RPMI7951 (cell line): ENCODE measurements at regions not wholly inside any gene's neighbourhood (a gene's known extent, or its start where the extent isn't known, plus 50 kb on each side); places are given as distances from the start of the nearest gene placed in this dataset.

ENCODE experiments used
- DNase-seq: peaks from one replicate; pipeline ENCODE4 v3.0.0-alpha.2; 2012; ENCODE audit warnings: low read depth

DNA sequence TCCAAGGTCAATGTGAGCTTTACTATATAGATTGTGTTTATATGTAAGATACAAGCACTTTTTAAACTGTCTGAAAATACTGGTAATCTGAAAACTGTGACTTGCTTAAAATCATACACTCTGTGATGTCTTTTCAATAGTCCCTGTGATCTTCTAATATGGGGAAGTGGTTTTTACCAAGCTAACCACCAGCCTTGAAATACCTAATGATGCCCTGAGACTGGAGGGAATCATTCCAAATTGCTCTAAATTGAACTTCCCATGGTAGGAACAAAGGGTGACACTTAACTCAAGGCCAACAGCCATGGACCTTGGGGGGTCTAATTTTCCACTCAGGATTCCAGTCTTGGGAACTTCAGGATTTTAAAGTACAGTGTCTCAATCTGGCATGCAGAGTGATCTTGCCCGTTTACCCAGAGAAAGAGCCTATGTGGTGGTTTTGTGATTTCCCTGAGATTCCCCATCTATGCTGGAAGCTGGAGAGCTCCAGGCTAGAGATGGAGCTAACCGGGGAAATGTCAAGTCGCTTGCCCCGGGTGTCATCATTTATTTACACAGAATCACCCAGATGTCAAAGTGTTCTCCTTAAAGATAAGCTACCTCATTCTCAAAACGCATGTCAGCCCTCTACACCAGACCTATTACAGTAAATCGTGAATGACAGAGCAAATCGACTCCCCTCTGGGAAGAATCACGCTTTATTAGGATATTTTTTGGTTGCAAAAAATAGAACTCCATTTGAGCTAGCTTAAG is 198.5 kb downstream of the SP3 start:
- no peak for DNase-seq

DNA sequence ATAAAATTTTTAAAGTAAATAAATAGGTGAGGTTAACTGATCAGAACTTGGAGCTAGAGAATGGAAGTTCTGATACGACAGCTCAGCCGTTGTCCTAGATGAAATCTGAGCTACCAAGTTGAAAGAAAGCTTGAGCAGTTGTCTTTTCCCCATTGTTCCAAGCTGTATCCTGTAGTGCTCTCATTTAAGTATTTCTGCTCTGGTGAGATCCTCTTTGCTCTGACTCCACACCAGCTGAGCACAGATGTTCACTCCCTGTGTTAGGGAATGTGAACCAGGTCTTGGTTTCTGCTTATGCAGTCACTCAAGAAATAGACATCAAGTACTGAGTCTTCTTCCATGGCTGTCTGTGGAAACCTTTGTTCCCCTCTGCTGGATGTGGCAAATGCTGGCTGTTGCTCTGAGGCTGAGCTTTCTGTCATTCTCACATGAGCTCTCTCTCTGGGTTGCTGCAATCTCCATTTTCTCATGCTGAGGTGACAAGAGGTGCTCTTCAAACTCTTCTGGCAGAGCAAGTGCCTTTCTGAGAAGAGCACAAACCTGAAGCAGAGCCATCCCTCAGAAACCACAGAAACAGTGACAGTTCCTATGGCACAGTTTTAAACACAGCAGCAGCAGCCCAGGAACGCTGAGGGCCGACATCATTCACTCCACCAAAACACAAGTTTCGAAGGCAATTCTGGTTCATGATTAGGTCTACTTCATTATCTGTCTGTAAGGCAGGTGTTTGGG is 194.1 kb downstream of the SP3 start:
- no peak for DNase-seq

DNA sequence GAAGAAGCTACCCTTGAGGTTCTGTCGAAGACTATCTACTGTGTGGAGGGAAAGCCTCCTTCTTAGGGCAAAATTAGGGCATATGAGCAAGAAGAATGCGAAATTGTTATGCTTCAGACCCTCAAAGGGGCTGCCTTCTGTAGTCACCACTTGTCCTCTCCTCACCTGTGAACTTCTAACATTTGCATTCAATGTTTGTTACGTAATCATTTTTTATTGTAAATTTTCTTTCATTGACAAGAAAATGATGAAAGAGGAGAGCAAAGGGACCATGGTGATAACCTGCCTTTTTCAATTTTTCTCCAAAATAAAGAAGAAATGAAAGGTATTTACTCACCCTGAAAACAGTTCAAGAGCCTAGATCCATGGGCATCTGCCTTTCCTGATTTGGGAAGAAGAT is 193.0 kb downstream of the SP3 start:
- DNase-seq: no peak

DNA sequence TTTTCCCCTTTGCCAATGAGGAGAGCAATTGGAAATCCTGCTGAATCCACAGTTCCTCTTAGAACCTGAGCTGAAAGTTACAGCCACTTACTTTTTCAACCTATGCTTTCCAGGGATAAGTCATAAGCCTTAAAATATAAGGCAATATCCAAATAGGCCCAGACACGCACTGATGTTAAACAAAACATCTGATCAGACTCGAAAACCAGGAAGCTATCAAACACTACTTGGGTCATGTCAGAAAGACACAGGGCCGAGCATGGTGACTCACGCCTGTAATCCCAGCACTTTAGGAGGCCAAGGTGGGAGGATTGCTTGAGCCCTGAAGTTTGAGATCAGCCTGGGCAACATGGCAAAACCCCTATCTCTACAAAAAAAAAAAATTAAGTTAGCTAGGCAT is 192.1 kb downstream of the SP3 start:
- no peak for DNase-seq

DNA sequence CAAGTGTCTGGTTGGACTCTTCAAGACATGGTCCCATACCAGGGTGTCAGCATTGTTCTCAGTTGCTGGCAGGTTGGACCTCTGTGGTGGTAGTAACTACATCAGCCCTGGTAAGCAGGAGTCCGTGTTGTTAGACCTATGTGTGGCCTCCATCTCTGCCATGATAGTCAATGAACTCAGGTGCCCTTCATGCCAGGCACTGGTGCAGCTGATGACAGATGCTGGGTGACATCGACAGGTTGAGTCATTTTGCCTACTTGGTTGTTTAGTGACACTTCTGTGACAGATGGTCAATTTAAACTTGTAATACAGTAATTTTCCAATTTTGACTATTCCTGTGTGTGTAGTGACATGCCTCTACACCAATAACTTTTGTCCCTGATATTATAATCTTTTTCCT is 189.7 kb downstream of the SP3 start:
- DNase-seq: no peak

DNA sequence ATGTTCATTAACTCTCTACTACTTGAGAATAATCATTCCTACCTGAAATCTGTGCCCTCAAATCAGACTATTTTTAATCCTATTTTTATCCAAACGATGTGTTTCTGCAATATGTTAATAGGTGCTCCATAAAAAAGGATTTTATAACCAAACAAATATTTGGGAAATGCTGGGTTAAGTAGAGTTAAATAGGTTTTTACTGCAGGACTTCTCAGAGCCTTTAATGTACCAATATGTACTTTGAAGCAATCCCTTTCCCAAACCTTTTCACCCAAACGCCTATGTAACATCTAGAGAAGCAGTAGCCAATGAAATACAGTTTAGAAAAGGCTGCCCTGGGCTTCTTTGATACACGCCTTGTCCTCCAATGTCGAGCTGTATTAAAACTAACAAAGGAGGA is 182.5 kb downstream of the SP3 start:
- DNase-seq: no peak

DNA sequence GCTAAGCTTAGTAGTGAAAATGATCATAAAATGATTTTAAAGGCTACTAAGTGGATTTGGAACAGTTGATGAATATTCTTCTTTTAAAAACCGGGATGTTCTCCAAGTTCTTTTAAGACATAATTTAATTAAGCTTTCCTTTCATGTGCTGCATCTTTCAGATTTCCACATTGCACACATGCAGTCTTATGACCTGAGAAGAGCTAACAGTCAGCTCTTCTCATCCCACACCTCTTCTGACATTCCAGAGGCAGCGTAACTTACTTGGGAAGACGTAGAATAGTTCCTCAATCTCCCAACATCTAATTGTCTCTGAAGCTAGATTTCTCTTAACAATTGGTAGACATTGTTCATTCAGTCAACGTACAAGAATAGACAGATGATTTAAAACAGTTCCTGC is 181.8 kb downstream of the SP3 start:
- no peak for DNase-seq

DNA sequence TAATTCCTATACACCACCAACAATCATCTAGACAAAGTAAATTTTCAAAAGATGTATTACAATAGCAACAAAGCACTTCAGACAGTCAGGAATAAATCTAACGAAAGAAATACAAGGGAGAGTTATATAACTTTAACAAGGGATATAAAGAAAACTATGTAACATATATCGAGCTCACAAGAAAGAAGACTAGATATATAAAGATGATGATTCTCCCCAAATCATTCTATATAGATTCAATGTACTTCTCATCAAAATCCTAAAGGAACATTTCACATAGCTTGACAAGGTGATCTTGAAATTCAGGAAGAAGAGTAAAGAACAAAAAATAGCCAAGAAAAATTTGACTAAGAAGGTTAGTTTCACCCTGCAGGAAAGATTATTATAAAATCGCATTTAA is 179.4 kb downstream of the SP3 start:
- no peak for DNase-seq

DNA sequence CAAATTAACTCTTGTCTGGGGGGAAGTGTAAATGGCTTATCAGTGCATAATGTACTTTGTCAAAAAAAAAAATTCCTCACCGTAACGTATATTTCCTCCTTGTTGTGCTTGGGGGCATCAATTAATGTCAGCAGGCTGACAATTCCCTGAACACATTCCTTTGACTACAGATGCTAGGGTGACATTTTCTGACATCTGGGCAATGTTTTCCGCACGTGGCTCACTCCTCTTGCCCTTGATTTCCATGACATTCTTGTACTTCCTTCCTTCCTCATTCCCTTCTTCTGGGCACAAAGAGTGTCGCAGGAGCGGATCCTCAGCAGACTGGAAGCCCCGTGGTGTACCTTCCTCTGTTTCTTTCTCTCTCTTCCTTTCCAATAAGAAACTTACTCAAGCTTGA is 173.7 kb downstream of the SP3 start:
- DNase-seq: no peak

DNA sequence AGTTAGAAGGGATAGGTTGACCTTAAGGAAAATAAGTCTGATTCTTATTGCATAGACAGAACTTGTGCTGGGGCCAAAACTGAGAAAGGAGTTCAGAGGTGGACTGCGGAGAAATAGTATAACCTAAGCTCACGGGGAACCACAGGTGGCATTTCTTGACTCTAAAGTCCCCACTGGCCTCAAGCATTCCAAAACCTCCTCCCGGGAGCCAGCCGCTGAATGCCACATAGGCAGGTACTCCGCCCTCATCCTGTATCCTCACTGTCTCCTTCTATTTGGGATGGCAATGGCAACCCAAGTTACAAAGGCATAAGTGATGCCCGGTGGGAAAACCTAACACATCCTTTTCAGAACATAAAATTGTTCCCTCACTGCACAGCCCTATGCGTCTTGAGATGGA is 173.0 kb downstream of the SP3 start:
- no peak for DNase-seq

DNA sequence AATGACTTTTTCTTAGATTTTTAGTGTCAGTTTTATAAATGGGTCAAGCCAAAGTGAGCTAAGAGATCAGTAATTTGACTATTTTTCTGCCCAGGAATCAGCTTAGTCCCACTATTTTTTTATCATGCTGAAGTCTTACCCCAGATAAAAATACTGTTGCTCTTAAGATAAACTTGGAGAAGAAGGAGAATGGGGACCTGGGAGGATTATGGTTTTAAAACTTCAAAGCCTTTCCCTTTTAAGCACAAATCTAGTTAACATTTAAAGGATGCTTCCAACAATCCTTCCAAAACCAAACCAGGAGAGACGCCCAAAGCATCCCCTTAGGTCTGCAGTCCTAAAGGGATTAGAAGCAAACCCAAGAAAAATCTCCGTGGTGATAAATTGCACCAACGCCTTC is 172.4 kb downstream of the SP3 start:
- no peak for DNase-seq

DNA sequence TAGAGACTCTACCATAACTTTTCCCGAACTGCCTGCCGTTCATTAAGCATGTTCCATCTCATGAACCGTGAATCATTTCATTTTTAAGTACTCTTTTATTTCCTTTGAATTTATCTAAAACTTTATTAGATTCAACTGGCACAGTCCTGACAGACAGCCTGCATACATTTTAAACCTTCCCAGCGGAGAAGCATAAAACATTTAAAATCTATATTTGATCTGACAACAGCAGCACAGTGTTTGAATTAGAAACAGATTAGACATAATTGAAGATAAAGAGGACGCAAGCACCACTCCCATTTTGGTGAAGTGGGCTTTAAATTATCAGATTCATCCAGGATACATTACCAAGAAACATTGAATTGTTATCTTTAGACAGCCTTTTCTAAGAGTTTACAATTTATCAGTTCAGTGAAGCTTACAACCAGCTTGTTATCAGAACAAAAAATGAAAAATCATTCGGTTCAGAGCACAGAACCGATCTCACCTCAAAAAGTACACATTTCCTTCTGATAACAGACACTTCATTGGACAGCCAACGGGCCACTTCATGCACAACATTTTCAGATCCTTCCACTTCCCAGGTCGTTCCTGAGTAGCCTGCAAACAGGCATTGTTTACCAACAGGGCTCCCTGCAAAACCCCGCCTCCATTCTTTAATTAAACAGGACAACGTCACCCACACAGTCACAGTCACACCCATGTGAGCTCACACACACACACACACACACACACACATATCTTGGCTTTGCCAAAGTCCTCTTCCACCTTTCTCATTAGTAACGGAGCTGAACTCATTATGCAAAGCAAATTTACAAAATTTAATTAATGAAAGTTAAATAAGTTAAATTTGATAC is 171.2 kb downstream of the SP3 start:
- DNase-seq: no peak

DNA sequence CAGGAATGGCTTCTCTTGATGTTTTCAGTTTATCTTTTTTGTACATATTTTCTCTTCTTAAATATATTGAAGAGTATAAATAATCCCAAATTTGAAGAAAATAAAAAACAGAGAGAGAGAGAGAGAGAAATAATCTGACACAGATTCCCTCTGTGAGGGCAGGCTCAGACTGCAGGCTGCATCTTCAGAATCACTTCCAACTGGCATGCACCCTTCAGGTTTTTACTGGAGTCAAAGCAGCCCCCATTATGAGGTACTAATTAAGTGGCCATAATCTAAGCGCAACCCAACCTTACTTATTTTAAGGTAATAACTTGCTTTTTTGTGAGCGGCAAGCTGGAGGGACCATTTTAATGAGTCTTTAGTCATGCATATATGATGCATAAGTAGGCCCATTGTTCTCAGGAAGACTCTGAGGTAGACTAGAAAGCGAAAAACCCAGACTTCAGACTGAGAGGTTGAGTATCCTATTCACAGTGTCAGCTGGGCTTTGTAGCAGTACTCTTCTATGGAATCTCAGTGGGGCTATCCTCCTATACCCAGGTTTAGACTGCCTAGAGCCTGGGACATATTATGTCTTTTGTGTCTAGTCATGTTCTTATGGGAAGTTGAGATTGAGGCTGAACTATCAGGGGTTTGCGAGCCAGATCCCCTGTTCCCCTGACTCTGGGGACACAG is 167.4 kb downstream of the SP3 start:
- no peak for DNase-seq

DNA sequence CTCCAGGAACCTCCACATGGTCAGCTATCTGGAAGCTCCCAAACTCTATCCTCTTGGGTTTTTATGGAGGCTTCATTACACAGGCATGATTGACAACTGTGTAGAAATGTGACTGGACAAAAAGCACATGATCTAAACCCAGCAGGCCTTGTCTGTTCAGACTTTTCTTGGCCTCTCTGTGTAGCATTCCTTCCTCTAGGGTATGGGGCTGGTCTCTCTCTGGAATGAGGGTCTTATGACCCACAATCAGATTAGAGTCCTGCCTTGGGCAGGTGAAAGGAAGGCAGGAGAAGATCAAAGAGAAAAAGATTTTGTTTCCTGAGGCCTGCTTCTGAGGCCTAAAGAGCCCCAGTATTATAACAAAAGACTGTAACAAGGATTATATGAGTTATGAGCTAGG is 162.7 kb downstream of the SP3 start:
- no peak for DNase-seq

DNA sequence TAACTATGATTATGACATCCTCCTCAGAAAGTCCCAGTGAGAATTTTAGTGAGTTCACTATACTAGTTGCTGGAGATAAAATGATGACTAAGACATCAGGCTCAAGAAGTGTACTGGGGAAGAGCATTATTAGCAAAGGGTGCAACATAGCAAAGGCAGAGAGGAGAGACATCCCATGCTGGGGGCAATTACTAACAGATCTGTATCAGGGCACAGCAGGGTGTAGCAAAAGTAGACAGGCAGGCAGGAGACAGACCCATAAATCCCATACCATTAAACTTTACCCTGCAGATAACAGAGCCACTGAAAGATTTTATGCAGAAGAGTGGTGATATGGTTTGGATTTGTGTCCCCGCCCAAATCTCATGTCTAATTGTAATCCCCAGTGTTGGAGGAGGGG is 161.7 kb downstream of the SP3 start:
- no peak for DNase-seq

DNA sequence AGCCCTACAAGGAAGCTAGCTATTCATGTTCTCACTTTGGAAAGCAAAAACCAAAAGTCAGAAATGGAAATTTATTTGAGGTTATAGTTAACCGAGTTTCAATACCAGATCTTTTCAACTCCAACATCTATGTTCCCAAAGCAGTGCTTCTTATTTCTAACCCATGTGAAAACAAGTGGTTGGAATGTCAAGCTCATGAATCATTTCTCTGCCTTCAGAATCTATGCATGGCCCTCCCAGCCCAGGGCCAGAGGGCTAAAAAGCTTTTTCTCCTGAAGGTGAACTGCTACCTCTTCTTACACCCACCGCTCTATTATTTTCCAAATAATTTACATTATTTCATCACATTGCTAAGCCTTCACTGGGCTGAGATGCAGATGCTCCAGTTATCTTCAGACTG is 158.4 kb downstream of the SP3 start:
- no peak for DNase-seq

DNA sequence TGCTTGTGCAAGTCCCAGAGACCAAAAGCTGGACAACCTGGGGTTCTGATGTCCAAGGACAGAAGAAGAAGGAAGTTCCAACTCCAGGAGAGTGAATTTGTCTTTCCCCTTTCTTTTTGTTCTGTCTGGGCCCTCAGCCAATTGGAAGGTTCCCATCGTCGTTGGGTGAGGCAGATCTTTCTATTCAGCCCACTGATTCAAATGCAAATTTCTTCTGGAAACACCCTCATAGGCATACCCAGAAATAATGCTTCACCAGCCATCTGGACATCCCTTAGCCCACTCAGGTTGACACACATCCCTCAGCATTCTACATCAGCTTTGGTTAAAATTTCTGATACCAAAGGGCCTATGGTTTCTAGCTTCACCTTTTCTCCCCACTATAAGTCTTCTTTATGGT is 156.5 kb downstream of the SP3 start:
- no peak for DNase-seq

DNA sequence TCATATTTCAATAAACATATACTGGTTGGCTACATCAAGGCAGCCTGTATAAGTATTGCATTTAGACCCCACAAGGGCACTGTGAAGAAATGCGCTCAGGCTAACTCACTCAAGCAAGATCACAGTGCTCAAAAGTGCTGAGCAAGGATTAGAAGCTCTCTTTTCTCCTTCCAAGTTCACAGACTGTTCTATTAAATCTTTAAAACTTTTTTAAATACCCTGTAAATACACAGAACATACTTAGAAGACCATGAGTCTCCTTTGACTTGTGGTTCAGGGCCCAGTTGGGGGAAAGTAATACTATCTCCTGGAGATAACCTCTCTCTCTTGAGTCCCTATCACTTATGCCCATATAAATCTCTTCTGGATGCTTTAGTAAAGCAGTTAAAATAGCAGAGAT is 152.9 kb downstream of the SP3 start:
- no peak for DNase-seq

DNA sequence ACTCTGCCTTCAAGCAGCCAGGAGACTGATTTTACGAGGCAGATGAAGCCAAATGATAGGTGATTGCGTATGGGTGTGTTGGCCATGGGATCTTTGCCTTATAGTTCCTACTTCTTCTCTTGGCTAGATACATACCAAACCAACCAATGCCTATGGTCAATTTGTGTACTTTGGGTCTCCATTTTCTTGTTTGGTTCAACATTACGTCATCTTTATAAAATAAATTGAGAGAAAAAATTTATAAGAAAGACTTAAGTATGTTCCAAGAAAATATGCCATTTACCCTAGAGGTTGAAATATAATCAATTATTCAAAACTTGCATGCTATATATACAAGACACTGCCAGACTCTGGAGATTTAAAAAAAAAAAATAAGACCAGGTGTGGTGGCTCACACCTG is 150.9 kb downstream of the SP3 start:
- DNase-seq: no peak

DNA sequence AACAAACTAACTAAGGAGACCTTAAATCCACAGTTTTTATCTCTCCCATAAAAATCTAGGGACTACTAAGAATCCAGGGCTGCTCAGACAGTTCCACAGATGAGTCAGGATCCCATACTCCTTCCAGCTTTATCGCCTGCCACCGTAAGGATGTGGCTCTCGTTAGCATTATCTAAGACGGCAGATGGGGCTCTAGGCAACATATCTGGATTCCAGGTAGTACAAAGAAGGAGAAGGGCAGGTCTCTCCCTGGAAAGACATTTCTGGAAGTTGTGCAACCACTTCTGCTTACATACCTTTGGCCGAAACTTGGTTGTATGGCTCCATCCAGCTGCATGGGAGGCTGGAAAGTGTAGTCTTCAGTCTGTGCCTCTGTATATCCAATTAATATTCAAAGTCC is 149.4 kb downstream of the SP3 start:
- peak; percentile 2 for DNase-seq

DNA sequence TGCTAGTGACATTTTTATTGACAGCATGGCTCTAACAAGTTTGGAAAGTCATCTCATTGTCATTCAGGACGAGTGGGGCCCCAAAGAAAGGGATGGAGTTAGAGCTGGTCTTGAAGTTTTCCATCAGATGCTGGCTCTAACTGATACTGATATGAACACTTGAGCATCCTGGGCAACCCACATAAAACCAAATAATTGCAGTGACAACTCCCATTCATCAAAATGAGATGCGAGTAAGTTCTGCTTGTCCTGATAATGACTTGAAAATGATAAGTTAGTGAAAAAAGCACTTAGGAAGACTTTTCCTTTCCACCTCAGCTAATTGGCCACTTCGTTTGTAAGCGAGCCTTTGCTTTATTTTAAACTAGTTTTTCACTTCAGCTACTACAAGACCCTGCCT is 147.6 kb downstream of the SP3 start:
- DNase-seq: no peak

DNA sequence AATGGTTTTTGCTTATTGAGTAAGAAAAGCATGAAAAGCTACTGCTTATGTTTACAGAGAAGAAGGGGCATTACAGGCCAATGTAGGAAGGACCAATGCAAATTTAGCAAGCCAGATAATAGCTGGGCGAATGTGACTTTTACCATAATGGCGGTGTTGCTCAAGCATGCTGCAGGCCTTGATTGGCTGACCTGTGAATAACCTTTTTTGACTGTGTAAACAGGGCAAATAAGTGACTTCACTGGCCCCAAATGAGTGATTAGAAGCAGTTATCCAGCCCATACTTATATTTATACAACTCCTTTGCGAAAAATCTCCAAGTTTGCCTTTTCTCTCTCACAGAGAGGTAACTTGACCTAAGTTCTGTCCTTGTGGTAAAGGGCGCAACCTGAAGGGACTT is 146.9 kb downstream of the SP3 start:
- no peak for DNase-seq
